GM12875 (cell line): ENCODE measurements at regions not wholly inside any gene's neighbourhood (a gene's known extent, or its start where the extent isn't known, plus 50 kb on each side); places are given as distances from the start of the nearest gene placed in this dataset.
"Not testable (repeated sequence)": the region's sequence is repeated elsewhere in the genome, so short reads cannot be mapped to it uniquely, and the experiment has no call there.

Experiments
- H3K4me3 ChIP-seq: one replicate; pipeline ENCODE4 v1.5.1; 2011; ENCODE audit warnings: low read depth, low read length, control low read depth
- CTCF ChIP-seq: IDR thresholded peaks from 2 replicates; pipeline ENCODE4 v1.5.1; 2011; ENCODE audit warnings: low read depth, mild to moderate bottlenecking, control low read depth, inconsistent platforms, low read length, moderate library complexity, borderline replicate concordance; ENCODE audit not compliant: insufficient read depth

DNA sequence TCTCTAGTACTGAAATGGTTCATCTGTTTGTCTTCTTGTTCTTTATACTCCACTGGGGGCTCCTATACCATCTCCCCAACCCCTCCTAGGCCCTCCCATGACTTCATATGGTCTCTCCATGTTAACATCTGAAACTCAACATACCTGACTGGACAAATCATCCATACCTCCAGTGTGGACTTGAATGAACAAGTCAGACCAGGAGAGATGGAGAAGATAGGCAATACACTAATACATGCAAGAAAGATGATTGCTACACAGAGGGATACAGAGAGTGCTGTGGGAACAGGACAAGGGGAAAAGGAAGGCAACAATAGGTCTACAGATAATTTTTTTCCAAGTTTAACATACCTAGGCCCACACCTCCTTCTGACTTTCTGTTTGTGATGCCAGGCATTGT is 175.1 kb downstream of the FHIP1A start:
- no peak overlapping the region for H3K4me3 ChIP-seq
- TF ChIP-seq CTCF, result no peak

GRCh38 chr4:151595629-151596028 is 165.2 kb downstream of the GATB start:
- H3K4me3 ChIP-seq, result not testable (repeated sequence)

GRCh38 chr4:151597691-151598090 is 163.1 kb downstream of the GATB start:
- H3K4me3 ChIP-seq, result not testable (repeated sequence)

- no peak for TF ChIP-seq CTCF
- H3K4me3 ChIP-seq, result no peak overlapping the region
Observed at GRCh38 chr4:151599863-151600262, 160.9 kb downstream of the GATB start.

- no peak overlapping the region for H3K4me3 ChIP-seq
- TF ChIP-seq CTCF, result no peak
Observed at GRCh38 chr4:151600432-151600831, 160.4 kb downstream of the GATB start.

DNA sequence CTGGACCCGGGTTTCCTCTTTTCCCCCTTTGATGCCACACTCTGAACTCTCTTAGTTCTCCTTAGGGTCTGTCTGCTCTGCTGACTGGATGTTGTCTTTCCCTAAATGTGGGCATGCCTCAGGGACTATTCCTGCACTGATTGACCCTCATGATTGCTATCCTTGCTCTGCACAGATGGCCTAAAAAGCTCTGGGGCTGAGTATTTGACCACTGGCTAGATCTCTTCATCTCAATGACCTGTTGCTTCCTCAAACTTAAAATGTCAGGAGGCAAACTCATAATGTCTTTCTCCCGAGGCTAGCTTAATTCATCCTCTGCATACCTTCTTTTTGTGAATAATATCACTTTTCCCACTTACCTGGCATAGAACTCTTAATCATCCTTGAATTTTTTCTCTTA is 157.4 kb downstream of the GATB start:
- no peak overlapping the region for H3K4me3 ChIP-seq
- TF ChIP-seq CTCF, result no peak

DNA sequence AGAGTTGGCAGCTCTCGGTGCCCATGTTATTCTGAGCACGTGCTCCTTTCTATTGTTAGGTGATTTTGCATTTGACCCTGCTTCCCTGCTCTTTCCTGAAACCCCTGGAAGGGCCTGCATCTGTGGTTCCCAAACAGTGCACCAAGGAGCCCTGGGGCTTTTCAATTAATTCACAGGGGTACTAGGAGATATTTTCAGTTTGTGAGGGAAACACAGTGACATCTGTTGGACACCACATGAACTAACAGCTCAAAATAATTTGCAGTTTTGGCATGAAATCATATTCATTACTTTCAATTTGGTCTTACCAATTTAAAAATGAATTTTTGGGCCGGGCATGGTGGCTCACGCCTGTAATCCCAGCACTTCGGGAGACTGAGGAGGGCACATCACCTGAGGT is 156.6 kb downstream of the GATB start:
- no peak overlapping the region for H3K4me3 ChIP-seq
- TF ChIP-seq CTCF, result peak; percentile 17; the same call in 1 of the 2 replicates

DNA sequence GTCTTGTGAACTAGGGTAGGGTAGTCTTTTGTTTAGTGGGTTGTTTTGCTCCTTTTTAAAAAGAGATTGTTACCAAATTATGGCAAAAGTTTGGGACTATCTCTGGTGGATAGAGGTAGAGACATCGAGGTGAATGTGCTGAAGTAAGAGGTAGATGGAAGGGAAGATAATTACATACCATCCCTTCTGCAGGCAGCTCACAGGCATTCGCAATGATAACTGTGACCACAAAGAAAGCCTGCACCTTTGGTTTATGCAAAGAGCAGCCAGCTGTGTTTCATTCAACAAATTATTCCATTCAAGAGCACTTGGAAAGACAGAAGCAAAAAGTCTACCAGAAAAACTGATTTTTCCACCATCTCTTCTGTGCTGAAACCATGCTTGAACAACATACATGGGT is 155.6 kb downstream of the GATB start:
- H3K4me3 ChIP-seq, result no peak overlapping the region
- no peak for TF ChIP-seq CTCF
